Epithelial cell of esophagus (primary cell): ENCODE measurements at regions not wholly inside any gene's neighbourhood (a gene's known extent, or its start where the extent isn't known, plus 50 kb on each side); places are given as distances from the start of the nearest gene placed in this dataset.

Experiments used
- DNase-seq: peaks from one replicate; pipeline ENCODE4 v3.0.0; 2010; ENCODE audit warnings: low read depth
- H3K4me3 ChIP-seq: 2 replicates; pipeline ENCODE4 v1.5.1; 2011; ENCODE audit warnings: mild to moderate bottlenecking, low read length, control low read depth
- CTCF ChIP-seq: IDR thresholded peaks from 2 replicates; pipeline ENCODE4 v1.5.1; 2011; ENCODE audit warnings: low read depth, mild to moderate bottlenecking, low read length, control low read depth, inconsistent platforms; ENCODE audit not compliant: insufficient read depth; ENCODE audit errors: missing control alignments

GRCh38 chr17:54838651-54839421 lies 61.8 kb upstream of the TOM1L1 start:
- TF ChIP-seq CTCF = no peak
- no peak overlapping the region for H3K4me3 ChIP-seq
- DNase-seq = no peak

- TF ChIP-seq CTCF = no peak
- no peak overlapping the region for H3K4me3 ChIP-seq
- no peak for DNase-seq
Observed at GRCh38 chr17:54839447-54839846, 61.2 kb upstream of the TOM1L1 start.

- no peak for TF ChIP-seq CTCF
- H3K4me3 ChIP-seq = no peak overlapping the region
- no peak for DNase-seq
Observed at GRCh38 chr17:54840885-54841591, 59.6 kb upstream of the TOM1L1 start.

- no peak overlapping the region for H3K4me3 ChIP-seq
- no peak for TF ChIP-seq CTCF
- DNase-seq = no peak
Observed at GRCh38 chr17:54841656-54842055, 59.0 kb upstream of the TOM1L1 start.

GRCh38 chr17:54844233-54844632 lies 56.4 kb upstream of the TOM1L1 start:
- TF ChIP-seq CTCF = no peak
- no peak for DNase-seq
- no peak overlapping the region for H3K4me3 ChIP-seq

GRCh38 chr17:54848368-54848987 lies 52.2 kb upstream of the TOM1L1 start:
- TF ChIP-seq CTCF = no peak
- no peak for DNase-seq
- no peak overlapping the region for H3K4me3 ChIP-seq
